HG02884 (cell line): ENCODE measurements at regions not wholly inside any gene's neighbourhood (a gene's known extent, or its start where the extent isn't known, plus 50 kb on each side); places are given as distances from the start of the nearest gene placed in this dataset.

Experiments used
- ATAC-seq: cut with Tn5 transposase; IDR thresholded peaks from one replicate; pipeline ENCODE4 v1.9.1; 2021; ENCODE audit warnings: mild to moderate bottlenecking, moderate library complexity; ENCODE audit not compliant: unreplicated experiment

GRCh38 chr6:19127081-19127480, 710.1 kb upstream of the ID4 start:
- ATAC-seq = no peak

- ATAC-seq = no peak
Measured at GRCh38 chr6:19128701-19129100, 708.5 kb upstream of the ID4 start.

- ATAC-seq = no peak
Measured at GRCh38 chr6:19135706-19136105, 701.5 kb upstream of the ID4 start.

- ATAC-seq = no peak
Measured at GRCh38 chr6:19137505-19137904, 699.7 kb upstream of the ID4 start.

GRCh38 chr6:19142275-19142674, 694.9 kb upstream of the ID4 start:
- ATAC-seq = no peak

GRCh38 chr6:19150307-19150706, 686.9 kb upstream of the ID4 start:
- no peak for ATAC-seq

- no peak for ATAC-seq
Measured at GRCh38 chr6:19153270-19153980, 683.7 kb upstream of the ID4 start.

- no peak for ATAC-seq
Measured at GRCh38 chr6:19153981-19154295, 683.2 kb upstream of the ID4 start.

- no peak for ATAC-seq
Measured at GRCh38 chr6:19156443-19156842, 680.7 kb upstream of the ID4 start.

- no peak for ATAC-seq
Measured at GRCh38 chr6:19157486-19157885, 679.7 kb upstream of the ID4 start.

- ATAC-seq = no peak
Measured at GRCh38 chr6:19158586-19158985, 678.6 kb upstream of the ID4 start.

GRCh38 chr6:19159089-19159488, 678.1 kb upstream of the ID4 start:
- ATAC-seq = no peak

GRCh38 chr6:19159561-19159960, 677.6 kb upstream of the ID4 start:
- no peak for ATAC-seq

GRCh38 chr6:19160081-19160730, 677.0 kb upstream of the ID4 start:
- ATAC-seq = no peak

- ATAC-seq = no peak
Measured at GRCh38 chr6:19167251-19167650, 669.9 kb upstream of the ID4 start.

- no peak for ATAC-seq
Measured at GRCh38 chr6:19169366-19169765, 667.8 kb upstream of the ID4 start.

- ATAC-seq = no peak
Measured at GRCh38 chr6:19175023-19175422, 662.1 kb upstream of the ID4 start.

- ATAC-seq = no peak
Measured at GRCh38 chr6:19180348-19181072, 656.7 kb upstream of the ID4 start.

- ATAC-seq = no peak
Measured at GRCh38 chr6:19181211-19181610, 656.0 kb upstream of the ID4 start.

GRCh38 chr6:19193624-19194023, 643.5 kb upstream of the ID4 start:
- ATAC-seq = no peak

GRCh38 chr6:19204445-19204844, 632.7 kb upstream of the ID4 start:
- no peak for ATAC-seq

- no peak for ATAC-seq
Measured at GRCh38 chr6:19205076-19205475, 632.1 kb upstream of the ID4 start.
